GM18909 (cell line): ENCODE measurements at regions not wholly inside any gene's neighbourhood (a gene's known extent, or its start where the extent isn't known, plus 50 kb on each side); places are given as distances from the start of the nearest gene placed in this dataset.

ENCODE experiments used
- ATAC-seq: cut with Tn5 transposase; IDR thresholded peaks from one replicate; pipeline ENCODE4 v1.9.1; 2021; ENCODE audit warnings: mild to moderate bottlenecking; ENCODE audit not compliant: unreplicated experiment, poor library complexity

DNA sequence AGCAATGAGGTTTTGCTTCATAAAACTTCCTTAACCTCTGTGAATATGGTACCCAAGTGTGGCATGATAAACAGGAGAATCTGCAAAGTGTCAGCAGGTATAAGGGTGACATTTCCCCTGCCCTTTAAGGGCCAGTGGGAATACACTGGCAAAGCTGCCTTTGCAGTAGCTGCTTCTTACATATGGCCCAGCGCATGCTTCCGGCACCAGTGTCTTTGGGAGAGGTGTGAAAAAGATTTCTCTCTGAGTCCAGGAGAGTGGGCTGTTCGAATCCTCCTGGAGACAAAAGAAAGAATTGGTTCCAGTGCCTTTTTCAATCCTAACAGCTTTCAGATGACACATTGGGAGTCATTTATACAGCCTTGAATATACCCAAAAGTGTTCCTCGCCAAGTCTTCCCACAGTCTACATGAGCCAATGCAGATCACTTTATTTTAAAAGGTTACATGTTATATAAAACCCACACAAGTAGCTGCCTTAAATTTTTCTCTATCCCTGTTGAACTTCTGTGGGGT is 437.7 kb downstream of the PRKD1 start:
- no peak for ATAC-seq

GRCh38 chr14:29493849-29494248 is 433.8 kb downstream of the PRKD1 start:
- no peak for ATAC-seq

- ATAC-seq = no peak
Observed at GRCh38 chr14:29494312-29494711, 433.3 kb downstream of the PRKD1 start.

DNA sequence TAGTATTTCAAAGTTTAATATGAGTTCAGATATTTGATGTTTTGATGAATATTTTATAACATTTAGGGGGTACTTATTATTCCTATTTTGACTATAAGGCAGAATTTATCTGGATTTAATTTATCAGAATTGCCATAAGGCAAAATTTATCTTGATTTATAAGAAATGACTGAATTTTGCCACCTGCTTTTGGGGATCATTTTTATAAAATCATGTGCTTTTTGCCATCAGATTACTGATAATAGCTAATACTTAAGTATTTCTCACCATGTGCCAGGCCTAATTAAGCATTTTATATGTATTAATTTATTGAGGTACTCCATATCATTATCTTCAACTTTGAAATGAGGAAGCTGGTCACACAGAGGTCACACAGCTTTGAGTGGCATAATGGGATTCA is 423.7 kb downstream of the PRKD1 start:
- ATAC-seq = no peak

DNA sequence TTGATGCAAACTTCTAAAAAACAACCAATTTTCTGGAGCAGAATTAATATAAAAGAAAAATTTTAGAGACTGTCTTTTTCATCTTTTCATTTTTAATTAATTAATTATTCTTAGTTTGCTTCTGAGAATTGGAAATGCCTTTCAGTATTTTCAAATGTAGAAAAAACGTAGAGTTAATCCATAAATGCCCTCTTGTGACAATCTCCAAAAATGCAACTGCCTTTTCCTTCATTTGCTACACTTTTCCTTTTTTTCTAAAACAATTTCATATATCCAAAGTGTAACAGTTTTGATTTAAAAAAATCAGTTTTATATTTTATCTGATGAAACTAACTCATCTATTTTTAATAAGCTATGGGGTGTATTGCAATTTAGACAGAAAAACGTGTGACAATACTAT is 409.3 kb downstream of the PRKD1 start:
- no peak for ATAC-seq

GRCh38 chr14:29521526-29522137 is 406.0 kb downstream of the PRKD1 start:
- ATAC-seq = no peak
